Prostate gland (tissue), 2 donors: ENCODE measurements at regions not wholly inside any gene's neighbourhood (a gene's known extent, or its start where the extent isn't known, plus 50 kb on each side); places are given as distances from the start of the nearest gene placed in this dataset.

Experiments
- POLR2A ChIP-seq: fragments of 450-650 bp; IDR thresholded peaks from one replicate; pipeline ENCODE4 v1.6.1; 2016; ENCODE audit warnings: antibody characterized with exemption, mild to moderate bottlenecking
- TF ChIP-seq, protein P1 (sequence below), 4 experiments: fragments of 200-600 bp in 2 of 4; fragments of 450-650 bp in 2 of 4; sonication (generic) in 2 of 4; IDR thresholded peaks; 1 replicate in 3 of 4; 2 replicates in 1 of 4; pipeline ENCODE4 v1.5.1; 2016 to 2019; ENCODE audit warnings: antibody characterized with exemption in 4 of 4, mild to moderate bottlenecking in 2 of 4, moderate library complexity in 2 of 4

- TF ChIP-seq, protein P1, sequence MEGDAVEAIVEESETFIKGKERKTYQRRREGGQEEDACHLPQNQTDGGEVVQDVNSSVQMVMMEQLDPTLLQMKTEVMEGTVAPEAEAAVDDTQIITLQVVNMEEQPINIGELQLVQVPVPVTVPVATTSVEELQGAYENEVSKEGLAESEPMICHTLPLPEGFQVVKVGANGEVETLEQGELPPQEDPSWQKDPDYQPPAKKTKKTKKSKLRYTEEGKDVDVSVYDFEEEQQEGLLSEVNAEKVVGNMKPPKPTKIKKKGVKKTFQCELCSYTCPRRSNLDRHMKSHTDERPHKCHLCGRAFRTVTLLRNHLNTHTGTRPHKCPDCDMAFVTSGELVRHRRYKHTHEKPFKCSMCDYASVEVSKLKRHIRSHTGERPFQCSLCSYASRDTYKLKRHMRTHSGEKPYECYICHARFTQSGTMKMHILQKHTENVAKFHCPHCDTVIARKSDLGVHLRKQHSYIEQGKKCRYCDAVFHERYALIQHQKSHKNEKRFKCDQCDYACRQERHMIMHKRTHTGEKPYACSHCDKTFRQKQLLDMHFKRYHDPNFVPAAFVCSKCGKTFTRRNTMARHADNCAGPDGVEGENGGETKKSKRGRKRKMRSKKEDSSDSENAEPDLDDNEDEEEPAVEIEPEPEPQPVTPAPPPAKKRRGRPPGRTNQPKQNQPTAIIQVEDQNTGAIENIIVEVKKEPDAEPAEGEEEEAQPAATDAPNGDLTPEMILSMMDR (IDR thresholded peaks at IDR 0.05), result no peak
- no peak for TF ChIP-seq POLR2A
Observed at GRCh38 chr2:122831649-122832048, 1076.2 kb downstream of the TSN start.
